Stimulated activated CD8-positive, alpha-beta memory T cell treated with anti-CD3 and anti-CD28 coated beads, Interleukin-15, amount 100 ng/mL, for 24 hours (primary cell): ENCODE measurements at regions not wholly inside any gene's neighbourhood (a gene's known extent, or its start where the extent isn't known, plus 50 kb on each side); places are given as distances from the start of the nearest gene placed in this dataset.

Source experiments
- DNase-seq: peaks from one replicate; pipeline ENCODE4 v3.0.0-alpha.2; 2020; ENCODE audit warnings: low read depth

DNA sequence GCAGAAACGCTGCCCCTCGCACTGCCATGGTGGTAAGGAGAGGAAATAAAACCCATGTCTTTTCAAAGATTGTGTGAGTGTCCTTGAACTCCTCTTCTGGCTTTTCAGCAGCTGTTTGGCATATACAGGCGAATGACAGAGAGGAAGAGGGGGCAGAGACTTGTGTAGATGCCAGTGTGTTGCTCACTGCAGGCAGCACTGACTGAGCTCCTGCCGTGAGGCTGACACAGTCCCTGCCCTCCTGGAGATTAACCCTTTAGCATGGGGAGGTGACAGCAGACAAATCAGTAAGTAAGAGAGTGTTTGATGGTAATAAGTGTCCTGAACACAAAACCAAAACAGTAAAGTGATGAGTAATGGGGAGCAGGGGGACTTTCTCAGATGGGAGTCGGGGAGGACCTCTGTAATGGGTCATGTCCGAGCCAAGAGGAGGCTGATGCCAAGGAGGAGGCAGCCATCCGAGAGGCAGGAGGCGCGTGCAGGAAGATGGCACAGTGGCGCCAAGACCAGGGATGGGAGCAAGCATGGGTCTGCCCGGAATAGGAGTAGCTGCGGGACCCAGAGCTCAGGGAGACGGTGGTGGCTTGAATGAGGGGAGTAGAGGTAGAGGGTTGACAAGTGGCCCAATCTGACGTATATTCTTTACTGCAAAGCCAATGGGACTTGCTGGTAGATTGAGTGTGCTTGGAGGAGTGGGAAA, 182.2 kb downstream of the FOXO1 start:
- no peak for DNase-seq

DNA sequence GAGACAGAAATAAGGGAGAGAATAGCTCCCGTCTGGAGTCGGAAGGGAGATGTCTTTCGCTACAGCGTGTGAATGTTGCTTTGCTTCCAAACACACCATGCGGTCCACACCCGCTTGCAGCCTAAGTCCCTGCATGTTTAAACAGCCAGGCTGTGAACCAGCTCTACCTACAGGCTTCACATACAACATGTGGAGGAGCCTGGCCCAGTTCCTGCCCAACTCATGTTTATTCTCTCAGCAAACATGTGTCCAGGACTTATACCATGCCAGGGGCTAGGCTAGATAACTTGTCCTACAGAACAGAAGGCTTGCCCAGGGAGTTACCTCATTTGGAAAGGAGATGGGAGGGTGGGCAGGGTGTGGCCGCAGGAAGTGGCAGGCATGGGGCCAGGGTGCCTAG, 181.5 kb downstream of the FOXO1 start:
- DNase-seq, result no peak

DNA sequence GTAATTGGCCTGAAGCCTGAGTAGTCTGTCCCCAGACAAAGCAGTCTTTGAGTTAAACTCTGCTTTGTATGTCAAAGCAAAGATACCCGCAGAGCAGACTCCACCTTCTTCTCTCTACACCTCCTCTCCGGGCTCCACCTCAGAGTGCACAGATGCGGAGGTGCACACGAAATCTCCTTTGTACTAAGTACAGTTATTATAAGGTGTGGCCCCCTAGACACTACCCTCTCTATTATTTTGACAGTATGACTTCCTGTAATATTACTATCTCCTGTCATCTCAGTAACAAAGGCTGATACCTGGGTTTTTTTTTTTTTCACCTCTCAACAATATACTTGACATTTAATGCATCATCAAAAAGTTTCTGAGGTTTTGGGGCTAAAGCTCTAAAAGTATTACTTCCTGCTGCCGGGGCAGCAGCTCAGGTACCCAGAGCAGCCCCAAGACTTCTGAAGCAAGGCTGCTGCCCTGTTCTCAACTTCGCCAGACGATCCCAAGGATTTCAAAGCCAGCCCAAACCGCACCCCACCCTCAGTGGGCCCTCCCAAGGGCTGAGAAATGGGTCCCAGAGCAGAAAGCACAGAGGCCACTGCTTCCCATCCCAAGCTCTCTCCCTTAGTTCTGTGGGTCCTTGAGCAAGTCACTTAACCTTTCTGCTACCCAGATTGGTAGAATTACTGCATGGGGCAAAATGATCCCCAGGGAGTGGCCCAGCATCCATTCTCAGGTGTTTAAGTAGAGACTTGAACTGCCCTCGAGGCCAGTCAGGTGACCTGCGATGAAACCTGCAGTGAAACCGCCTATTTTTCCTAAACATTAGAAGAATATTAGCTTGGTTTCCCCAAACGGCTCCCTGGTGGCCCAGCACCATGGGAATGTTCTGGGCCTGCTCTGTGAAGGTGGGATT, 180.6 kb downstream of the FOXO1 start:
- DNase-seq, result no peak

DNA sequence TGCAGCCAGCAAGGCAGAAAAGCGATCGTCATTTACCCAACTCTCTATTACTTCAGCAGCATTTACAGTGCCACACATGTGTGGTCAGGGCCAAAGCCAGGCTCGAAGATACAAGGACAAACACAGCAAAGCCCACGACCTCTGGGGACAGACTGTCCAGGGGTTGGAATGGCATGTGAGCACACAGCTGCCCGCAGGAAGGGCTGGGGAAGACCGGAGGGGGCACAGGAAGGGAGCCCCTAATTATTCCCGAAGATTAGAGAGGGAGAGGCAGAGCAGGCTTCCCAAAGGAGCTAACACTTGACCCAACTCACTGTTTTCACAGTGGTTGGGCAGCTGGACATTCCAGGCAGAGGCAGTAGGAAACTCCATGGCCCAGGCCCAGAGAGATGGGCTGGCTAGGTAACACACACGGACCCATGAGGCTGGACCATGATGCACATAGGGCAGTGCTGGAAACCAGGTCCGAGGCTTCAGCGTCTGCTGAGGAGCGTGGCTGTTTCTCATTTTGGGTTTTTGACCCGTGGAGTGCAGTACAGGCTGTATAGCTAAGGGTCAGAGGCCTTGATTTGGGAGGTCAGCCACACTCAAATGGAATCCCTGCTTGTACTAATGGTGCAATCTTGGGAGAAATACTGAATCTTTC, 179.8 kb downstream of the FOXO1 start:
- DNase-seq, result no peak

DNA sequence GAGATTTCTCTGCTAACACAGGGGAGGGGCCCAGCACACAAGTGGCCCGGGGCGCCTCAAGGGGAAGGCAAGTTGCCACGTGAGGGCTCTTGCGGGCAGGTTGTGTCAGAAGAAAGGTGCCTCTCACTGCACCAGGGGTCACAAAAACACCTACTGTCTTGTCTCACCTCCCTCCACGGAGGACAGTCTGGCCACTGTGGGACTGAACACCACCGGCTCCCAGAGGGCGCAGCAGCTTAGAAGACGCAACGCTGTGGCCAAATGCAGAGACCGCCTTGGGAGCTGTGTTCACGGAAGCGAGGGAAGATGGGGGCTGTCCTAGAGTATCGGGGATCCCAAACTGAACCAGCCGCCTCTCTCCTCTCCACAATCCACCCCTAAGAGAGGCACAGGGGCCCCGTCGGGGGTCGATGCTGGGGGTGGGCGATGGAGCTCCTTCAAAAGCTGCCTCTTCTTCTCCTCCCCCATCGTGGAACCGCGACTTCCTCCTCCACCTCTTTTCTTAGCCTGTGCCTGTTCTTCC, 177.5 kb downstream of the FOXO1 start:
- no peak for DNase-seq

DNA sequence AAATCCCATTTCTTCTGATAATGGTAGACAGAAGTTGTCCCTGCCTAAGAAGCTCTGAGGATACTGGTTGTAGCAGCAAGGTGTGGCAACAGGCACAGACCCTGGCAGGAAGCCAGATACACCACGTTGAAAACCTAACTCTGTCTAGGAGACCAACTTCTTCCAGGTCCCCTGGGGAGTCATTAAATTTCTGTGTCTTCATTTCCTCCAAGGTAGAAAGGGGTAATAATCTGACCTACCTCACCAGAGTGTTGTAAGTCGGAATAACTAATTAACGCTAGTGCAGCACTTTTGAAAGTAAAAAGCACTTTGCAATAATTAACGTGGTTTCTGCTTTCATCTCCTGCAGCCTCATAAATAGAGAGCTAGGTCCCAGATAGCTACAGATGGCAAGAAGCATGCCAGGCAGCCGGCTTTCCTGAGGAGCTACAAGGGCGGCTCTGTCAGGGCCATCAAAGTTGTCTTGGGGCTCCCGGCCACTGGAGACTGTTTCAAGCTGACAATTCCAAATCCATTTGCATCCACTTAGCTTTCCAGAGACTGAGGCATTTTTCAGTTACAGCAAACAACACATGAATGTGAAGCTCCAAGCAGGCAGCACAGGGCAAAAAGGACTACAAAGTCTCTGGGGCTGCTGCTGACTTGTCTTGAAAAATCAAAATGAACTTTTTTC, 176.2 kb downstream of the FOXO1 start:
- no peak for DNase-seq

DNA sequence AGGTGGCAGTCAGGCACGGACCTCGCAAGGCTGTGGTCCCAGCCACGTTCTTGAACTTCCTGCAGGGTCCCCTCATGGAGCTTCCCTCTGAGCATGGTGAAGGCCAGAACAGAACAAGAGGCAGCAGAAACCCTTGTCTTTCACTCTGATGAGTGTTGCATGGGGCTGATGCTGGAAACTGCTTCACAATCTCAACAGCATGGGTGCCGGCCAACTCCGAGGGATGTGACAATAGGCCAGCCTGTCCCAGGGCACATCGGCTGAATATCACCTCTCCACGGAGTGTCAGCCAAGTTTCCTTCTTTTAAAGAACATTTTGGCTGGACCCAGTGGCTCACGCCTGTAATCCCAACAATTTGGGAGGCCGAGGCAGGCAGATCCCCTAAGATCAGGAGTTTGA, 173.9 kb downstream of the FOXO1 start:
- DNase-seq, result no peak

DNA sequence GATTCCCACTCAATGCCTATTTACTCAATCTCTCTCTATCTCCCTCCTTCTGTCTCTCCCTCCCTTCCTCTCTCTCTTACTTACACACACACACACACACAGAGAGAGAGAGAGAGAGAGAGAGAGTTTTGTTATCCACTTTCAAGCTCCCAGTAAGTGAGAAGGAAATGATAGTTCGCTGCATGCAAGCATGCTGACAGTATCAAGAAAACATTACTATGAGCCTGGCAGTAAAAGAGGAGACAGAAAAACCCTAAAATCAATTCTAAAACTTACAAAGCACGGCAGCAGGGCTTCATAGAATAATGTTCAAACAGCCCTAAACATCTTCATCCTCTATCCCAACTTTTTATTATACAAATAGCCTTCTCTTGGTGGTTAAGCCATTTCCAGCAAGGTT, 171.9 kb downstream of the FOXO1 start:
- no peak for DNase-seq

DNA sequence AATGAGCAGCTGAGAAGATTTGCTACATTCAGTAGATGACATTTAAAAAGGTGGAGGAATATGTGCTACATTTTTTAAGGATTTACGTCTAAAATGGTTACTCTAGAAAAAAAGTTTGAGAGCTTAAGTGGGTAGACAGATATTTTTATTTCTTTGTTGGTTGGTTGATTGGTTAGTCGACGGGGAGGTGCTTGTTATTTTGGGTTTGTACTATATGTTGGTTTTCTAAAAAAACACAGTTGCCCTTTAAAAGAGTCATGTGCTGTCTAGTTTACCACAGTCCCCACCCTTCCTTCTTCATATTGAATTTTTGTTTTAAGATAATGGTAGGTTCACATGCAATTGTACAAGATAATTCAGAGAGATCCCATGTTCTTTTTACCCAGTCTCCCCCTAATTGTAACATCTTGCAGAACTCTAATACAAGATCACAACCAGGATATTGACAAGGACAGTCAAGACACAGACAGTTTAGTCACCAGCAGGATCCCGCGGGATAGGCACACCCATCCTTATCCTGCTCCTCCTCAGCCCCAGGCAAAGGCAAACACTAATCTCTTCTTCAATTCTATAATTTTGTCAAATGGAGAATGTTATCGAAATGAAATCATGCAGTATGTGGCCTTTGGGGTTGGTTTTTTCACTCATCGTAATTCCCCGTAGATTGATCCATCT, 171.4 kb downstream of the FOXO1 start:
- DNase-seq, result no peak

DNA sequence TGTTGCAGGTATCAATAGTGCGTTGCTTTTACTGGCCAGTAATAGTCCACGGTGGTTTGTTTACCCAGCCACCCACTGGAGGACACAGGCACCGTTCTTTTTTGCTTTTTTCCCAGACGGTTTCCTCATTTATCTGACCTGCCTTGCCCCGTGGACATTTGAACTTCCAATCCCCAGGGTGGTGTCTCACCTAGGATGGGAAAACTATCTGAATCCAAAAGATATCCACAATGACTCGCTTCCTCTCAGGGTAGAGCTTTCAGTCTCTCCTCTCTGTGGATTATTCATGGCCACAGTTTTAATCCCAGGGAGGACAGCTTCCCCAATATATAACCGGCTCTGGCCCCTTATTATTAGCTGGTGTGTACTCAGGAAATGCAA, 170.8 kb downstream of the FOXO1 start:
- DNase-seq, result no peak

DNA sequence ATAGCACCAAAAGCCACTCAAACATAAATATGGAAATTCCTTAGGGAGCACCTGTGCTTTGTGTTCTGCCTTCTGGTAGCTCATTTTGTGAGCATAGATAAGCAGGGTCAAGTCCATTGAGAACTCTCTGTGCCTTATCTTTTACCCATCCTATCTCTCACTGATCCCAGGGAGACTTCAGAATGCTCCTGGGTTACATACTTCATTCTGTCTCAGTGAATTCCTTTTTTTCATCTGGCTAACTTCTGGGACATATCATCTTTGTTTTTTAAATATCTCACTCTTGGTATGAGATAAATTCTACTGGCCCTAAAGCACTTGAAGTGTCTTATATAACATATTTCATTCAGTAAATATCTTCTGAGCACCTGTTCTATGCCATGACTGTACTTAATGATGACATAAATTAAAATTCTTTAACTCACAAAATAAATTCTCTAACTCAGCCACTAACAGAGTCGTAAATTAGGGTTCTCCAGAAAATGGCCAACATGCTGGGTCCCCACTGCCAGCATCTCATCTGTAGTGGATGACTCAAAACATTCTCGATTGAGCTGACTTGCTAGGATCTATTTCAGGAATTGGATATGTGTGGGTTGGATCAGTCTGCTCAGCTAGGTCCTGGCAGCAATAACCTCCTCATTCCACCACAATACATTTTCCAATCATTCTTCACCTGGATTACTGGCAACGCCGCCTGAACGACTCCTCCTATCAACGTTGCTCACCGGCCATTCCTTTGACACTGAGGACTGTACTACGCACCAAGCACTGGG, 170.2 kb downstream of the FOXO1 start:
- DNase-seq, result no peak

DNA sequence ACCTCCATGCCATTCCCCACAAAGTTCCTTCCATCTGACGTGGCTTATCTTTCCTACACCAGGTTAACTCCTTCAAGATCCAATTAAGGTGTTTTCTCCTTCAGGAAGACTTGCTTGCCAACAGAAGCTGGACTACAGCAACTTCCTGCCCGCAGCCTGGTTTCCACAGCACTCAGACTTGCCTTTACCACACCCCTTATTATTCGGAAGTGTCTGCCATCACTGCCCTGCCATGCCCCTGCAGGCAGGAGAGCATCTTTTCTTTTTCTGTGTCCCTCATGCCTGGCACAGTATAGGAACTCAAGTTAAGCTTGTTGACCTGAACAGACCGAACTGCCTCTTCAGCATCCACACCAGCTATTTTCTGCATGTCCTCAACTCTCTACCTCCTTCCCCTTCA, 168.0 kb downstream of the FOXO1 start:
- no peak for DNase-seq

DNA sequence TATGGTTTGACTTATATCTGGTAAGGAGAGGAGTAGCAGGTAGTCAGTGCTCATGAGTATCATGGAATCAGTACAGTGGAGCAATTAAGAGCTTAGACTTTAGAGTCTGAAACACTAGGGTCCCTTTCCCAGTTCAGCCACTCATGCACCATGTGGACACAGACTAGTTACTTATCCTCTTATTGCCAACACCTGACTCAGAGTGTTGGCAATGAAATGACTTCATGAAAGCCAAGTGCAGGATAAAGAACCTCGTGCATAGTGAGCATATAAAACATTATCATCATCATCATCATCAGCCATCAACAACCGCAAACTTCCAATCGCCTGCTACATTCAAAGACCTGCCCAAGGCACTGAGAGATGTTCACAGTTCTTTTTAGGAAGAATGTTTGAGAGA, 164.2 kb downstream of the FOXO1 start:
- DNase-seq, result no peak

DNA sequence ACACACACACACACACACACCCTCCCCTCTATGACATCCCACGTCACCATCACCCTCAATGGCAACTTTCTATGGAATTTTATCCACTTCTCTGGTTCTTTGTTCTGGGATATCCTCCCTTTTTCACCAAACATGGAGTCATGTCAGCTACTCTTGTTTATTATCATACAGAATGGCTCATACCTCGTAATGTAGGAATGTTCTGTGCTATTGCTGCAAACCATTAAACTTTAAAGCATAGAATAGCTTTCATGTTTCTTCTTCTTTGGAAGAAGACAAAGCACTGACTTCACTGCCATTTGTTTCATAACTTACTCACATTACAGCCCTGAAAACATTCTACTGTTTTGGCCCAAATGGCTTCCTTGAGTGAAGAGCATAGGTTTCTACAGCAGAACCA, 163.4 kb downstream of the FOXO1 start:
- DNase-seq, result no peak

DNA sequence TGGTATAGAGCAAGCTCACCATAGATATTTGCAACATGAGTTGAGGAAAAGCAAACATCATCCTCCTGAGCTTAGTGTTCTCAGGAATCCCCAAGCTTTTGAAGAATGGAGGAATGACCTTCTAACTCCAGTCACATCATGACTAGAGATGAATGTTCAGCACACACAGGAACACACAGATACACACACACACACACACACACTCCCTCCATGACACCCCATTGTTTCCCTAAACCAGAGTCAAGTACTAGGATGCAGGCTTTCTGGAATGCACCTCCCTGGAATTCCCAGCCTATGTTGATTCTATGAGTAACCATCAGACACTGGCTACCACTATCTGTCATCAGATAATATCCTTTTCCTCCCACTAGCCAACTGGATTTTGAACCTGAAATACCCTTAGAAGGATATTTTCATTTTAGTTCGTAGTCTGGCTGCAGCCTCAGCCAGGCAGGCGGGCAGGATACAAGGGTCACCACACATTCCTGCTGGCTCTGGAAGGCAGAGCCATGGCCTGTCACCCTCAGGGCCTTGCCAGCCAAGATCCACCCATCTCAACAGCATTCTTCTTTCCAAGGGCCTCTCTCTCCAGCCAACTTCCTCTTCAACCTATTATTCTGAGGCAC, 162.4 kb downstream of the FOXO1 start:
- DNase-seq, result no peak

DNA sequence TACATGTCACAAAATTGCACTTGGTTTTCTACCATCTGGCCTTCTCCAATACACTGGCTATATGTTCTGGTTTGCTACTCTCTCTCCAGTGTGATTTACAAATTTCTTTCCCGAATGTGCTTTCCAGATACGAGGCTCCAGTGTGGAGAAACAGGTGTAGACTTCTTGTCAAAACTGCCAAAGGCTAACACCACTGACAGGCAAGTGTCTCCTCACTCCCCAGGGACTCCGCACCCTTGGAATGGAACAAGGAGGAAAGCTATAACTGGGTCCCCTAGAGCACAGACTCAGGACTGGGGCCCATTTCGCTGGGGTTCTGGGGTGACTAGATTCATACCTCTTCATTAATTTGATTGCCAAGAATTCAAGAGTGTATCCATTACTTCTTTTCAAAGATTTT, 161.8 kb downstream of the FOXO1 start:
- no peak for DNase-seq

DNA sequence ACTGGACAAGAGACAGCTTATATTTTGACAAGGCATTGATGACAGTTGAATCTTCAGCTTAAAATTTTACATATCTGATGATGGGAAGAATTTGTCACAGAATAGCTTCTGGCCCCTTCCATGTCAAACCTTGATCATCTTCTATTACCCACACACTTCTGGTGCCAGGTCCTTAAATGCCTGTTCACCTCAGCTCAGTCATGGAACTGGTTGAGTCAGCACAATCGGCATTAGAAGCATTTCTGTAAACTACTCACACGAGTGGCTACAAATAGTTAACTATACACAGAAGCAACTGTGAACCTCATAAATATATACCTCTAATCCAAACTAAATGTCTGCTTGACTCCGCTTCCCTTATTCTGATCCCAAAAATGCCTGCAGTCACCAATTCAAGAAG, 161.2 kb downstream of the FOXO1 start:
- no peak for DNase-seq
